Vagina (tissue), 2 donors: ENCODE measurements at regions not wholly inside any gene's neighbourhood (a gene's known extent, or its start where the extent isn't known, plus 50 kb on each side); places are given as distances from the start of the nearest gene placed in this dataset.

Experiments used
- DNase-seq, 2 donors: peaks; one replicate each; pipeline ENCODE4 v3.0.0-alpha.2; 2017; ENCODE audit errors: extremely low spot score in 2 of 2
- H3K27ac ChIP-seq: fragments of 200-600 bp; sonication (generic); one replicate; pipeline ENCODE4 v1.5.1; 2019
- H3K27me3 ChIP-seq: fragments of 200-600 bp; sonication (generic); one replicate; pipeline ENCODE4 v1.5.1; 2019
- H3K36me3 ChIP-seq, 2 donors: fragments of 200-600 bp; sonication (generic); one replicate each; pipeline ENCODE4 v1.5.1; 2017 to 2019
- H3K4me1 ChIP-seq: fragments of 200-600 bp; sonication (generic); one replicate; pipeline ENCODE4 v1.5.1; 2019
- H3K4me3 ChIP-seq, 2 donors: fragments of 200-600 bp; sonication (generic); 1 replicate in 1 of 2; 2 replicates in 1 of 2; pipeline ENCODE4 v1.5.1; 2016 to 2019
- H3K9me3 ChIP-seq: fragments of 200-600 bp; sonication (generic); one replicate; pipeline ENCODE4 v1.5.1; 2019
- POLR2A ChIP-seq, 2 donors: fragments of 450-650 bp; IDR thresholded peaks; one replicate each; pipeline ENCODE4 v1.6.1; 2017; ENCODE audit warnings: antibody characterized with exemption in 2 of 2, mild to moderate bottlenecking in 2 of 2, moderate library complexity in 2 of 2
- POLR2AphosphoS5 ChIP-seq, 2 donors: sonication (generic); formaldehyde crosslinking; IDR thresholded peaks; one replicate each; pipeline ENCODE4 v1.9.0; 2017; ENCODE audit warnings: antibody characterized with exemption in 2 of 2, mild to moderate bottlenecking in 2 of 2, low read depth in 1 of 2; ENCODE audit not compliant: insufficient read depth in 1 of 2
- intact Hi-C: fragments of 100-400 bp; cut with DNase I; formaldehyde crosslinking; loops from one replicate; pipeline ENCODE4 v1.15.1; 2023
- TF ChIP-seq, protein P1 (sequence below), 3 experiments: fragments of 450-650 bp in 2 of 3; fragments of 200-600 bp in 1 of 3; sonication (generic) in 1 of 3; IDR thresholded peaks; one replicate each; pipeline ENCODE4 v1.5.1; 2017 to 2019; ENCODE audit warnings: antibody characterized with exemption in 3 of 3, mild to moderate bottlenecking in 2 of 3, moderate library complexity in 2 of 3

DNA sequence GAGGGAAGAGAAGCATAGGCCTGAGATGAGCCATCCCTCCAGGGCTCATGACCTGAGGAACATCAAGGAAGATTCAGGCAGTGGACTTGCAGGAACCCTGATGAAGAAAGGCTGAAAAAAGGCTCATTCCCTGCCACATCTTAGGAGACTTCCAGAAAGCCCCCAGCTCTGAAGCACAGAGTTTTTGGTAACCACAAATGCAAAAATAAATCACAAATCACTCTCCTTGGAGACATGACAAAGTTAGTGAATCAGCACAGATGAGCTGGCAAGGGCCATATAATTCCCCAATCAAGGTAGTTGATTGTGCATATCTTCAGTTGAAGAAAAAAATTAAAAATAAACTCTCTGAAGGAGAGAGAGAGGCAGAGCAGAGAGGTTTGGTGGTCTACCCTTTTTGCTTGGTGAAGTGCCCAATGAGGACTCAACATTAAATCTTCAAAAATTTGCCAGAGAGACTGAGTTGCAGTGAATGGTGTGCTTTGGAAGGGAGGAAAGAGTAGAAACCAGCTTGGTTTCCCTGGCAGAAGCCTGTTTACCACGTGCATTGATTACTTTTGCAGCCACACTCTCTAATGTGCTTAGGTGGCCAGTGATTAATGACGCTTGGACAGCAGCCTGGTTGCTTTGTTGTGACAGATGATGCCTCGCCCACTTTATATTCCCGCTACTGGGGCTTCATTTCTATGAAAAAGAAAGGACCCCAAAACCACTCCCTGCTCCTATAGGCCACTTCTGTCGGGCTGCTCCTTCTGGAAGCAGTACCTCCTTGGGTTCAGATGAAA, 257.4 kb upstream of the SLC14A2 start:
- TF ChIP-seq, protein P1, sequence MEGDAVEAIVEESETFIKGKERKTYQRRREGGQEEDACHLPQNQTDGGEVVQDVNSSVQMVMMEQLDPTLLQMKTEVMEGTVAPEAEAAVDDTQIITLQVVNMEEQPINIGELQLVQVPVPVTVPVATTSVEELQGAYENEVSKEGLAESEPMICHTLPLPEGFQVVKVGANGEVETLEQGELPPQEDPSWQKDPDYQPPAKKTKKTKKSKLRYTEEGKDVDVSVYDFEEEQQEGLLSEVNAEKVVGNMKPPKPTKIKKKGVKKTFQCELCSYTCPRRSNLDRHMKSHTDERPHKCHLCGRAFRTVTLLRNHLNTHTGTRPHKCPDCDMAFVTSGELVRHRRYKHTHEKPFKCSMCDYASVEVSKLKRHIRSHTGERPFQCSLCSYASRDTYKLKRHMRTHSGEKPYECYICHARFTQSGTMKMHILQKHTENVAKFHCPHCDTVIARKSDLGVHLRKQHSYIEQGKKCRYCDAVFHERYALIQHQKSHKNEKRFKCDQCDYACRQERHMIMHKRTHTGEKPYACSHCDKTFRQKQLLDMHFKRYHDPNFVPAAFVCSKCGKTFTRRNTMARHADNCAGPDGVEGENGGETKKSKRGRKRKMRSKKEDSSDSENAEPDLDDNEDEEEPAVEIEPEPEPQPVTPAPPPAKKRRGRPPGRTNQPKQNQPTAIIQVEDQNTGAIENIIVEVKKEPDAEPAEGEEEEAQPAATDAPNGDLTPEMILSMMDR (IDR thresholded peaks at IDR 0.05) = no peak
- intact Hi-C loops = no loop called here

DNA sequence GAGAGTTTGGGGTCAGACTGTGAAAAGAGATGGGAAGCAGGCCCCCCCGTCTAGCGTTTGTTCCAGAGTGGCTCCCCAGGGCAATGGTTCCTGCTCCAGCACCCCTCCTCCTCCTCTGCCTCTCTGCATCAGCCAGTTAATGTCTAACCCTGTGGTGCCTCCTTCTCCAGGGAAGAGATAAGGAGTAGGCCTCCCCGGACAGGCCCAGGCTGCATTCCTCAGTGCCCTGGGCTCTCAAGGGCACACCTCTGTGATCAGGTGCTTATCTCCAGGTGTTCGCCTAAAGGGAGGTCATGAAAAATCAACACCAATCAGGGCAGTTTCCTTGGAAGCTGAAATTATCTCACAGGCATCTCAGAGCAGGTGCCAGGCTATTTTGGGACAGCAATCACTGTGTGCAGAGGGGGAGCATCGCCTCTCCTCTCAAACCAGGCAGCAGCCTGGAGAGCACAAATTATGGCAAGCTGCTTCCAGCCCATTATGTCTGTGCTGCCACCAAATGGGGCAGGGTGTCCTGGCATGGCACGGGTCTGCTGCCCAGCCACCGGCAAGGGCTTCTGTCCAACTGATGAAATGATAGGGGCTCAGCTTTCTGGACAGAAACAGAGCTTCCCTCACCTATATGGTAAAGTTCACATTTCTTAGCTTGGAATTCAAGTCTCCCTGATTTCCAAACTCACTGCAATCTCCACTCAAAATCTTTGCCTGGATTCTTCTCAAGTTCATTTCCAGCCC, 255.8 kb upstream of the SLC14A2 start:
- intact Hi-C loops = no loop called here
- no peak for DNase-seq
- Histone ChIP-seq H3K36me3 (no peaks in the 10 kb centered on the region), H3K9me3 (no peaks in the 10 kb centered on the region), H3K4me3 (no peak overlapping the region), H3K4me1 (peaks cover 12% of the 10 kb centered on the region), H3K27me3 (no peaks in the 10 kb centered on the region), H3K27ac (no peak overlapping the region)
- TF ChIP-seq POLR2AphosphoS5 (IDR thresholded peaks at IDR 0.05; ENCODE audit: insufficient read depth in 1 of 2, low read depth in 1 of 2) (no peak), POLR2A (IDR thresholded peaks at IDR 0.05) (no peak)
- TF ChIP-seq, protein P1 (IDR thresholded peaks at IDR 0.05) = no peak

More for the DNA sequence above, 257.4 kb upstream of the SLC14A2 start:
- DNase-seq = no peak
- no peaks in the 10 kb centered on the region for H3K36me3 ChIP-seq
- H3K9me3 ChIP-seq = no peaks in the 10 kb centered on the region
- peaks cover 12% of the 10 kb centered on the region for H3K4me1 ChIP-seq
- H3K27me3 ChIP-seq = no peaks in the 10 kb centered on the region
- no peak overlapping the region for H3K27ac ChIP-seq
- H3K4me3 ChIP-seq = no peak overlapping the region

DNA sequence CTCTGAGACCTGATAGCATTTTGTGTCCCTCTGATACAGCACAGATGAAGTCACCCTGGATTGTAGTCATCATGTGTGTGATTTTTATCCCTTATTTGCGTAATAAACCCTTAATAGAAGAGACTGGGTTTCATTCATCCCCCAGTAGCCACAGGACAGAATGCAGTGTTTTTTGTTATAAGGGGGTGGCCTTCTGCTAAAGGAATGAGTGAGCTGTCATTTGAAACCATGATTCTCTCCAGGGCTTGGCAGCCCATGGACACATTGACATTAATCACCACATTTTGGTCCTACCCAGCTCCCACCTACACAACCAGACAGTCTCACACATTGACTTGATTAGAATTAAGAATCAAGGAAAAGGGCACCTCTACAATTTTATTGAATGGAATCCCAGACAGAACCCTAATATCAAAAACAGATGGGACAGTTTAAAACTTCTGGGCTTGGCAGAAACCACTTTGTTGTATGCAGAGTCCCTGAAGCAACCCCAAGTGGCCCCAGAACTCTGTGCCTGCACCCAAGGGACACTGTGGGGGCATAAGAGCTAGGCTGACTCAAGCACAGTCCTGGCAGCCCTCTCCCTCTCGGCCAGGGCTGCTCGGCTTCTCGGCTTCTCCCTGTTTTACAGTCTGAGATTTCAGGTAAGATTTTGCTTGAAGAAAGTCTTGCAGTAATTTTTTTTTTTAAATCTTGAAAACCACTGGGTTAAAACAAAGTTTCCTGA, 254.0 kb upstream of the SLC14A2 start:
- Histone ChIP-seq H3K4me1 (peaks cover 12% of the 10 kb centered on the region), H3K4me3 (no peak overlapping the region), H3K9me3 (no peaks in the 10 kb centered on the region), H3K36me3 (no peaks in the 10 kb centered on the region), H3K27me3 (no peaks in the 10 kb centered on the region), H3K27ac (peak overlapping the region; percentile 3)
- no peak for DNase-seq
- intact Hi-C loops = no loop called here
- TF ChIP-seq POLR2A (IDR thresholded peaks at IDR 0.05) (no peak), POLR2AphosphoS5 (IDR thresholded peaks at IDR 0.05; ENCODE audit: insufficient read depth in 1 of 2, low read depth in 1 of 2) (no peak)
- TF ChIP-seq, protein P1 (IDR thresholded peaks at IDR 0.05) = no peak

DNA sequence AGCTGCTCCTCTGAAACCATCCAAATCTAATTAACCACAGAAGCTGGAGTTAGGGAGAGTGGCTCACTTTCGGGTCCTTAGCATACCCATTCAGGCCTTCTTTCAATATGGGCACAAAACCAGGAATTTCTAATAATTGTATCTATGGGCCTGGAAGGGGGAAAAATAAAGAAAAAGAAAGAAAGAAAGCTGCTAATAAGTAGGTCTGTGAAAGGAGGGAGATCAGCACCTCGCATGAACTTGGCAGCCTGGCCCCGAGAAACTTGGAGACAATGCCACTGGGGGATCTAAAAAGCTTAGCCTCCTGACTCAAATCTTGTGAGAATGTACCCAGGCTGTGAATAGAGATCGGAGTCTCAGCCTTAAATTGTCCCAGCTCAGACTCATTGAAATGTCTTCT, 252.1 kb upstream of the SLC14A2 start:
- Histone ChIP-seq H3K9me3 (no peaks in the 10 kb centered on the region), H3K27me3 (no peaks in the 10 kb centered on the region), H3K4me3 (no peak overlapping the region), H3K36me3 (no peaks in the 10 kb centered on the region), H3K27ac (no peak overlapping the region), H3K4me1 (peaks cover 8% of the 10 kb centered on the region)
- TF ChIP-seq, protein P1 (IDR thresholded peaks at IDR 0.05) = no peak
- TF ChIP-seq POLR2AphosphoS5 (IDR thresholded peaks at IDR 0.05; ENCODE audit: insufficient read depth in 1 of 2, low read depth in 1 of 2) (no peak), POLR2A (IDR thresholded peaks at IDR 0.05) (no peak)
- no peak for DNase-seq
- intact Hi-C loops = no loop called here
